DMS79 (cell line): ENCODE measurements at regions not wholly inside any gene's neighbourhood (a gene's known extent, or its start where the extent isn't known, plus 50 kb on each side); places are given as distances from the start of the nearest gene placed in this dataset.

Experiments used
- DNase-seq: peaks from one replicate; lab custom pipeline; 2025; lab: John Stamatoyannopoulos, UW

DNA sequence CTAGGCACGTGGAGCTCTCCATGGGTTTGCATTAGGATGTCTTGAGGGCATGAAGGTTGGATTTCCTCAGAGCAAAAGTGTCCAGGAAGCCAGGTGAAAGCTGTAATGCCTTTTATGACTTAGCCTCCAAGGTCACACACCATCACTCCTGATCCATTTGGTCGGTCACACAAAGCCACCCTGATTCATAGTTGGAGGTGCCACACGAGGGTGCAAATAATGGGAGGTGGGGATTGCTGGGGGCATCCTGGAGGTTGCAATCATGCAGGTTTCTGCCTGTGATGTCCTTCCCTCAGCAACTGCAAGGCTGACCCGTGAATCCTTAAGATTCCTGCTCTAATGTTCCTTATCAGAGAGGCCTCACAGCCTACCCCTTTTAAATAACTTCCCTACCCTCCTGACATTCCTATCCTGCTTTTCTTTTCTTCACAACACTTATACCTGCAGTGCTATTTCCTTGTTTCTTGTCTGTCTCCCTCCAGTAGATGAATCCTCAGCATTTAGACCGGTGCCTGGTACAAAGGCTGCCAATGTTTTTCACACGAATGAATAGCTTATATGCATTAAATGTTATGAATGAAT, 97.1 kb downstream of the LIPG start:
- DNase-seq: no peak

DNA sequence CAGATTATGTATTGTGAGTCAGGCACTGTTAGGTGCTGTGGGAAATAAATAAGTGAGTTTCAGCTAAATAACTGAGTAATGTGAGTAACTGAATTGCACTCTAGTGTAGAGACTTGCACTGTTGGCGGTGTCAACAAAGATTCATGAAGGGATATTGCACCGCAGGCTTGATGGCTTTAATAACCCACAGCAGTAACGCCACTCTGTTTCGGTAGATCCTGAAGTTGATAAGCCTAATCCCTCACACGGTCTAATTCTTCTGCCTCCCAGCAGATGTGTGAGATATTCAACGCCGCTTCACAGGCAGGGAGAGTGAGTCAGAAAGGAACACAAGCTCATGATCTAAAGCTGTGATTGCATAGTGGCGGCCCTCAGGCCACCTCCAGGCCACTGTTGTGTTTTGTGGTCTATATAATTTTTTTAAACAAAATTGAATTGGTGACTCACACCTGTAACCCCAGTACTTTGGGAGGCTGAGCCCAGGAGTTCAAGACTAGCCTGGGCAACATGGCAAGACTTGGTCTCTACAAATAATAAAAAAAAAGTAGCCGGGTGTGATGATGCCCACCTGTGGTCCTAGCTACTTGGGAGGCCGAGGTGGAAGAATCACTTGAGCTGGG, 94.3 kb downstream of the LIPG start:
- DNase-seq: peak; percentile 23

DNA sequence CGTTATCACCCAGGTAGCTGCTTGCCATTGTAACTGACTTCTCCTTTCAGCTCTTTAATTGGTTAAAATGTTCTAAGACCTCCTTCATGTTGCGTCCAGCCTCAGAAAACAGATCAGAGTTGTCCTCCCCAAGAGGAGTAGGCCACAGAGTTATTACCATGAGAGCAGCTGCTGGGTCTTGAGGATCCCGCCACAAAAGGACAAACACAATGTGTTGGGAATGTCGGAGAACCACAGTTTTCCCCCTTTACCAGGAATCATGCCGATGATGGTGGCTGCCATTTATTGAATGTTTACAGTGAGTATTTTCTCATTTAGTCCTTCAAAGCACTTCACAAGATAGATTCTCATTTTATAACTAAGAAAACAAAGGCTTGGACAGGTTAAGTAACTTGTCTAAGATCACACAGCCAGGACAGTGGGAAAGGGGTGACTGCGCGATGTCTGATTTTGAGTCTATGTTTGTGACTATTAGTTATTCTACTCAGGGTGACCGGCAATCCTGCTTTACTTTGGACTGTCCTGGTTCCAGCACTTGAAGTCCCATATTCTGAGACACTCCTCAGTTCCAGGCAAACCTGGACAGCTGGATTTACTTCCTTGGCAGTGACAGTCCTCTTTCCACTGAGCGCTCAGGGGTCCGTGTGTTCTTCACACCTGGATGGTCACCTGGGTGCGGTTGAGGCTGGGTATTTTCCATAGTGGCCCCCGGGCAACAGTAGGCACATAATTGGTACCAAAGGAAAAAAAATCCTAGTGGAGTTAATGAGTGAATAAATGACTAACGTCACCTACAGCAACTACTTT, 93.6 kb downstream of the LIPG start:
- no peak for DNase-seq

DNA sequence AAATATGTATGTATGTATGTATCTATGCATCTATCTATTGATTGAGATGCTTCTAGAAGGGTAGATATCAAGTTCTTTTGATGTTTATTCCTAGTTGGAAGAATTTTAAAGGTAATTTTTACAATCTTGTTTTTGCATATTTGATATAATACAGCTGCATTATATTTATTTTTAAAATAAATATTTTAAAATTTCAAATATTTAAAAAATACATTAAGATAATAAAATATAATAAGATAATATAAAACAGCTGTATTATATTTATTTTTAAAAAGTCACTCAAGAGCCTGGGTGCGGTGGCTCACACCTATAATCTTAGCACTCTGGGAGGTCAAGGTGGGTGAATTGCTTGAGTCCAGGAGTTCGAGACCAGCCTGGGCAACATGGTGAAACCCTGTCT, 92.5 kb downstream of the LIPG start:
- DNase-seq: no peak

DNA sequence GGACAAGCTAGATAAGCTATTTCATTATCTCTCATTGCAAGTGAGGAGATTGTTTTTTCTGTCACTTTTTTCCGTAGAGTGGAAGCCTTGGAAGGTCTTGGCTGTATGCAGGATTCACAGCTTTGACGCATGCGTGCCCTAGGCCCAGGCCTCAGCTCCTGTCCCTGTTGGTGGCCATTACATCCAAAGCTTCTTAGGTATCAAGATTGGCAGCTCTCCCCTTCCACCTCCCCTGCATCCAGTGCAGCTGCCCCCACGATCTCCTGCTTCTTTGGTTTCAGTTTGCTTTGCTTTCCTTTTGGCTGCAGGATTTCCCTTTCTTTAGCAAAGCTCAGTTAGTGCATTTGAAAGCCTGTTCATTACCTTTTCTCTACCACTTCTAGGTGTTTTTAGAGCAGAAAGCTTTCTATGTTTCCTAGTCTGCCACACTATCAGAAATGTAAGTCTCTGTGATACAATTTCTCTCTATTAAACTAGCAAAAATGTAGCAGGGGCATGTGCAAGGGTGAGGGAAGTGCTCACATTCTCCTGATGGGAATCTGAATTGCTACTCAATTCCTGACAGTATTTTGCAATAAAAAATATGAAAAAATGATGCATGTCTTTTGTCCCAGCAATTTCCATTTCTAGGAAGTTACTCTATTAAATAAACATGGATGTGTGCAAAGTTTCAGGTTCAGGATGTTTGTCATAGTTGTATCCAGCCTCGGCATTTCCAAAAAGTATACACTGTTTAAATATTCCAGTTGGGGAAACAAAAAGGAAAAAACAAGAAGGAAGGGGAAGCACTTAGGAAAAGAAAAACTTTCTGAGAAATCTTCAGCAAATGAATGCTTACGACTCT, 91.2 kb downstream of the LIPG start:
- DNase-seq: no peak

DNA sequence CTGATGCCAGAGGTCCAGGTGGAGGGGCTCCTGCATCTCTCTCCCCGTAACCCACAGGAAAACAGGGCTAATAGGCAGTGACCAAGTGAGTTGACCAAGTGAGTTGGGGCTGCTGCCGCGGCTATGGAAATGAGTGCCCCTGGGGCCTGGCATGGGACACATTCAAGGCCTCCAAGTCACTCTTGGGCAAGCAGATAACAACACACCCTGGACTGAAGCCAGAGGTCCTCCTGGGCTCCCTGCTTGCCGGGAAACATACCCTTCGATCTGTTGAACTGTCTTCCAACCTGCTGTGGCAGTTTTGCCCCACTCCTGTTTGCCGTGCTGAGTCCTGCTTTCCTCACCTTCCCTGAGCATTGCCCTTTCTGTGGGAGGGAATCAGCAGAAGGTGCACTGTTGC, 89.2 kb downstream of the LIPG start:
- no peak for DNase-seq

DNA sequence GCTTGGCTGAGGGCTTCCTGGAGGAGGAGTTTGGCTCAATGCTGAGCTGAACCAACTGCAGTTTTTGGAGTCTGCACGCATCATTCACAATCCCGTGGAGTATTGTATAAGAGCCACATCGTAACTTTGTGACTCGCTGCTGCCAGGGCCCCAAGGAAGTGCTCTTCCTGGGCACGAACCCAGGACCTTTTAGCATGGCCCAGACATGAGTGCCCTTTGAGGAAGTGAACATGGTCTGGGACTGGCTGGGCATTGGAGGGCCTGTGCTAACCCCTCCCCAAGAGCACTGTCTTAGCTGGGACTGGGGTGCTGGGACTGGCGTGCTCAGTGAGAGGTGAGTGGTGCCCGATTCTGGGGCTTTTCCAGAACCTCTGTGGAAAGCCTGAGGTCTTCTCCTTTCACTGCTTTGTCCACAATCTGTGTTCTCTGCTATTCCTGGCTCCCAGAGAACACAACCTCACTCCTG, 88.6 kb downstream of the LIPG start:
- no peak for DNase-seq

DNA sequence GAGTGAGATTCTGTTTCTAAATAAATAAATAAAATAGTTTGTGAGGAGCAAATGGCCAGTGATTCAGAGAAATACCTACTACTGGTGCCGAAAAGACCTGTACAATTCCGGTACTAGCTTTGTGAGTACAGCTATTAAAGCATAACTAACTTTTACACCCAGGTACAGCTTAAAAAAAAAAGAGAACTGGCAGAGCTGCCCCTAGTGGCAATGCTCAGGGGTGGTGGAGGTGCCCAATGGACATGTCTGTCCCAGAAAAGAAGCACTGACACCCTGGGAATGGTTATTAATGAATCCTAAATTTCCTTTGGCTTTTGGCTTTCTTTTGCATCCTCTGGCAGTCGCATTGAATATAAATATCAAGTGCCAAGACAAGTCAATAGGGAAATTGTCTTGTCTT, 87.0 kb downstream of the LIPG start:
- no peak for DNase-seq
